Neural progenitor cell (in vitro differentiated cells): ENCODE measurements at regions not wholly inside any gene's neighbourhood (a gene's known extent, or its start where the extent isn't known, plus 50 kb on each side); places are given as distances from the start of the nearest gene placed in this dataset.

Source experiments
- DNase-seq: peaks from one replicate; pipeline ENCODE4 v3.0.0-alpha.2; 2016; ENCODE audit warnings: low spot score
- H2AFZ ChIP-seq: fragments of 200-600 bp; sonication (generic); replicated peaks from 2 replicates; pipeline ENCODE4 v1.6.1; 2016; ENCODE audit warnings: antibody characterized with exemption
- H3F3A ChIP-seq: fragments of 200-600 bp; sonication (generic); 2 replicates; pipeline ENCODE4 v1.6.1; 2016; ENCODE audit warnings: antibody characterized with exemption, low read depth
- H3K27ac ChIP-seq: fragments of 200-600 bp; sonication (generic); 2 replicates; pipeline ENCODE4 v1.5.1; 2016; ENCODE audit warnings: mild to moderate bottlenecking
- H3K27me3 ChIP-seq: fragments of 200-600 bp; sonication (generic); 2 replicates; pipeline ENCODE4 v1.6.1; 2016; ENCODE audit warnings: mild to moderate bottlenecking, moderate library complexity
- H3K36me3 ChIP-seq: fragments of 200-600 bp; sonication (generic); 2 replicates; pipeline ENCODE4 v1.5.1; 2016
- H3K4me1 ChIP-seq: fragments of 200-600 bp; sonication (generic); 2 replicates; pipeline ENCODE4 v1.6.1; 2016; ENCODE audit warnings: mixed run types
- H3K4me2 ChIP-seq: fragments of 200-600 bp; sonication (generic); 2 replicates; pipeline ENCODE4 v1.6.1; 2016
- H3K4me3 ChIP-seq: fragments of 200-600 bp; sonication (generic); 2 replicates; pipeline ENCODE4 v1.5.1; 2016
- H3K79me2 ChIP-seq: fragments of 200-600 bp; sonication (generic); 2 replicates; pipeline ENCODE4 v1.6.1; 2016; ENCODE audit warnings: low read depth
- H3K9ac ChIP-seq: fragments of 200-600 bp; sonication (generic); 2 replicates; pipeline ENCODE4 v1.6.1; 2016
- H3K9me3 ChIP-seq: fragments of 200-600 bp; sonication (generic); 2 replicates; pipeline ENCODE4 v1.5.1; 2016; ENCODE audit warnings: low read depth
- H4K20me1 ChIP-seq: fragments of 200-600 bp; sonication (generic); 2 replicates; pipeline ENCODE4 v1.6.1; 2016; ENCODE audit warnings: low read depth
- H3K27ac Mint-ChIP-seq: 3 replicates; pipeline ENCODE4 v1.8.0; 2021; ENCODE audit warnings: mixed read lengths
- H3K27me3 Mint-ChIP-seq: 2 replicates; pipeline ENCODE4 v1.8.0; 2022; ENCODE audit warnings: low read depth, mild to moderate bottlenecking, inconsistent platforms, moderate library complexity, mixed read lengths; ENCODE audit not compliant: insufficient read depth
- H3K36me3 Mint-ChIP-seq: 3 replicates; pipeline ENCODE4 v1.8.0; 2021; ENCODE audit warnings: mixed read lengths
- H3K4me1 Mint-ChIP-seq: 3 replicates; pipeline ENCODE4 v1.8.0; 2021; ENCODE audit warnings: mixed read lengths
- H3K4me3 Mint-ChIP-seq: 3 replicates; pipeline ENCODE4 v1.8.0; 2021; ENCODE audit warnings: mild to moderate bottlenecking, moderate library complexity, mixed read lengths
- H3K9me3 Mint-ChIP-seq: 3 replicates; pipeline ENCODE4 v1.8.0; 2020; ENCODE audit warnings: mixed read lengths
- CTCF ChIP-seq: fragments of 200-600 bp; sonication (generic); IDR thresholded peaks from 2 replicates; pipeline ENCODE4 v1.5.1; 2017; ENCODE audit warnings: antibody characterized with exemption, mild to moderate bottlenecking
- EZH2 ChIP-seq: fragments of 200-600 bp; sonication (generic); IDR thresholded peaks from 2 replicates; pipeline ENCODE4 v1.6.1; 2017; ENCODE audit warnings: antibody characterized with exemption, mild to moderate bottlenecking, moderate library complexity
- EZH2phosphoT487 ChIP-seq: fragments of 200-600 bp; sonication (generic); IDR thresholded peaks from 2 replicates; pipeline ENCODE4 v1.6.1; 2017; ENCODE audit warnings: antibody characterized with exemption

GRCh38 chr10:112899391-112900065 is 50.5 kb upstream of the TCF7L2 start:
- Histone ChIP-seq H4K20me1 (no peaks in the 10 kb centered on the region), H3K9me3 (no peaks in the 10 kb centered on the region), H3K4me3 (peak overlapping the region; percentile 34), H3K36me3 (no peaks in the 10 kb centered on the region), H3K27me3 (no peaks in the 10 kb centered on the region), H3K4me2 (peak overlapping the region; percentile 72), H3K79me2 (no peaks in the 10 kb centered on the region), H3K27ac (peak overlapping the region; percentile 59), H3F3A (peaks cover 31% of the 10 kb centered on the region), H2AFZ (peak overlapping the region; percentile 12), H3K9ac (no peak overlapping the region), H3K4me1 (peaks cover 21% of the 10 kb centered on the region)
- H3K36me3 Mint-ChIP-seq: no peaks in the 10 kb centered on the region
- H3K27me3 Mint-ChIP-seq: peaks cover 8% of the 10 kb centered on the region
- no peak for TF ChIP-seq CTCF
- TF ChIP-seq EZH2phosphoT487: no peak
- no peak for TF ChIP-seq EZH2
- H3K9me3 Mint-ChIP-seq: no peaks in the 10 kb centered on the region
- H3K4me1 Mint-ChIP-seq: peaks cover 11% of the 10 kb centered on the region
- peak; percentile 14 for DNase-seq
- no peak overlapping the region for H3K4me3 Mint-ChIP-seq
- H3K27ac Mint-ChIP-seq: no peak overlapping the region
